HG02973 (cell line): ENCODE measurements at regions not wholly inside any gene's neighbourhood (a gene's known extent, or its start where the extent isn't known, plus 50 kb on each side); places are given as distances from the start of the nearest gene placed in this dataset.

Experiments used
- ATAC-seq: cut with Tn5 transposase; IDR thresholded peaks from one replicate; pipeline ENCODE4 v1.9.1; 2021; ENCODE audit warnings: moderate library complexity; ENCODE audit not compliant: unreplicated experiment

- ATAC-seq: no peak
Measured at GRCh38 chr7:46653848-46654247, 732.8 kb upstream of the IGFBP3 start.

- no peak for ATAC-seq
Measured at GRCh38 chr7:46652317-46652716, 731.2 kb upstream of the IGFBP3 start.

- ATAC-seq: no peak
Measured at GRCh38 chr7:46651561-46652088, 730.6 kb upstream of the IGFBP3 start.

- ATAC-seq: no peak
Measured at GRCh38 chr7:46651070-46651469, 730.0 kb upstream of the IGFBP3 start.

GRCh38 chr7:46649876-46650275, 728.8 kb upstream of the IGFBP3 start:
- ATAC-seq: no peak

- ATAC-seq: no peak
Measured at GRCh38 chr7:46637793-46638735, 717.0 kb upstream of the IGFBP3 start.

- no peak for ATAC-seq
Measured at GRCh38 chr7:46636022-46636421, 715.0 kb upstream of the IGFBP3 start.

- no peak for ATAC-seq
Measured at GRCh38 chr7:46633630-46634240, 712.7 kb upstream of the IGFBP3 start.

GRCh38 chr7:46633200-46633599, 712.1 kb upstream of the IGFBP3 start:
- no peak for ATAC-seq

- ATAC-seq: no peak
Measured at GRCh38 chr7:46630031-46630430, 709.0 kb upstream of the IGFBP3 start.

- ATAC-seq: no peak
Measured at GRCh38 chr7:46628389-46628788, 707.3 kb upstream of the IGFBP3 start.

GRCh38 chr7:46626691-46627310, 705.7 kb upstream of the IGFBP3 start:
- ATAC-seq: no peak

GRCh38 chr7:46626261-46626660, 705.2 kb upstream of the IGFBP3 start:
- ATAC-seq: no peak

GRCh38 chr7:46625032-46625431, 704.0 kb upstream of the IGFBP3 start:
- no peak for ATAC-seq

GRCh38 chr7:46622251-46622650, 701.2 kb upstream of the IGFBP3 start:
- no peak for ATAC-seq

GRCh38 chr7:46619723-46620310, 698.7 kb upstream of the IGFBP3 start:
- ATAC-seq: no peak

GRCh38 chr7:46616636-46617035, 695.6 kb upstream of the IGFBP3 start:
- no peak for ATAC-seq

- no peak for ATAC-seq
Measured at GRCh38 chr7:46613551-46613950, 692.5 kb upstream of the IGFBP3 start.

- ATAC-seq: no peak
Measured at GRCh38 chr7:46613116-46613515, 692.0 kb upstream of the IGFBP3 start.

- no peak for ATAC-seq
Measured at GRCh38 chr7:46611508-46611907, 690.4 kb upstream of the IGFBP3 start.

- ATAC-seq: no peak
Measured at GRCh38 chr7:46610746-46611145, 689.7 kb upstream of the IGFBP3 start.
